C4-2B (cell line): ENCODE measurements at regions not wholly inside any gene's neighbourhood (a gene's known extent, or its start where the extent isn't known, plus 50 kb on each side); places are given as distances from the start of the nearest gene placed in this dataset.

ENCODE experiments used
- H3K27ac ChIP-seq: fragments of 450-650 bp; 2 replicates; pipeline ENCODE4 v1.5.1; 2017
- ZFX ChIP-seq: fragments of 450-650 bp; IDR thresholded peaks from 2 replicates; pipeline ENCODE4 v1.6.1; 2017
- TF ChIP-seq, protein P1 (sequence below): fragments of 450-650 bp; conservative IDR thresholded peaks from 2 replicates; pipeline ENCODE4 v1.5.1; 2017; ENCODE audit warnings: mild to moderate bottlenecking

DNA sequence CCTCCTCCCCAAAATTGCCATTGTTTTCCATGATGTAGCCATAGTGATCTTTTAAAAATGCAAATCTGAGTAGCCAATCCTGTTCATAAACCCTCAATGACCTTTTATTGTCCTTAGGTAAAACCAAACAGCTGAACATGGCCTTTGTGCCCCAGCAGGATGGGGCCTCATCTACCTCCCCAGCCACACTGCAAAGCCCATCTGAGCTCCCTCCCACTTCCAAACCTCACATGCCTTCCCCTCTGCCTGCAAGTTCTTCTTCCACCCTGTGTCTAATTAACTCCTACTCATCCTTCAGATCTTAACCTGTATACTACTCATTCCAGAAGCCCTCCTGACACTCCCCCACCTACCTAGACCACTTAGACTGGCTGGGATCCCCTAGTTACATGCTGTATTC lies 178.8 kb upstream of the NPVF start:
- H3K27ac ChIP-seq = no peak overlapping the region
- no peak for TF ChIP-seq ZFX
- TF ChIP-seq, protein P1, sequence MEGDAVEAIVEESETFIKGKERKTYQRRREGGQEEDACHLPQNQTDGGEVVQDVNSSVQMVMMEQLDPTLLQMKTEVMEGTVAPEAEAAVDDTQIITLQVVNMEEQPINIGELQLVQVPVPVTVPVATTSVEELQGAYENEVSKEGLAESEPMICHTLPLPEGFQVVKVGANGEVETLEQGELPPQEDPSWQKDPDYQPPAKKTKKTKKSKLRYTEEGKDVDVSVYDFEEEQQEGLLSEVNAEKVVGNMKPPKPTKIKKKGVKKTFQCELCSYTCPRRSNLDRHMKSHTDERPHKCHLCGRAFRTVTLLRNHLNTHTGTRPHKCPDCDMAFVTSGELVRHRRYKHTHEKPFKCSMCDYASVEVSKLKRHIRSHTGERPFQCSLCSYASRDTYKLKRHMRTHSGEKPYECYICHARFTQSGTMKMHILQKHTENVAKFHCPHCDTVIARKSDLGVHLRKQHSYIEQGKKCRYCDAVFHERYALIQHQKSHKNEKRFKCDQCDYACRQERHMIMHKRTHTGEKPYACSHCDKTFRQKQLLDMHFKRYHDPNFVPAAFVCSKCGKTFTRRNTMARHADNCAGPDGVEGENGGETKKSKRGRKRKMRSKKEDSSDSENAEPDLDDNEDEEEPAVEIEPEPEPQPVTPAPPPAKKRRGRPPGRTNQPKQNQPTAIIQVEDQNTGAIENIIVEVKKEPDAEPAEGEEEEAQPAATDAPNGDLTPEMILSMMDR = no peak

DNA sequence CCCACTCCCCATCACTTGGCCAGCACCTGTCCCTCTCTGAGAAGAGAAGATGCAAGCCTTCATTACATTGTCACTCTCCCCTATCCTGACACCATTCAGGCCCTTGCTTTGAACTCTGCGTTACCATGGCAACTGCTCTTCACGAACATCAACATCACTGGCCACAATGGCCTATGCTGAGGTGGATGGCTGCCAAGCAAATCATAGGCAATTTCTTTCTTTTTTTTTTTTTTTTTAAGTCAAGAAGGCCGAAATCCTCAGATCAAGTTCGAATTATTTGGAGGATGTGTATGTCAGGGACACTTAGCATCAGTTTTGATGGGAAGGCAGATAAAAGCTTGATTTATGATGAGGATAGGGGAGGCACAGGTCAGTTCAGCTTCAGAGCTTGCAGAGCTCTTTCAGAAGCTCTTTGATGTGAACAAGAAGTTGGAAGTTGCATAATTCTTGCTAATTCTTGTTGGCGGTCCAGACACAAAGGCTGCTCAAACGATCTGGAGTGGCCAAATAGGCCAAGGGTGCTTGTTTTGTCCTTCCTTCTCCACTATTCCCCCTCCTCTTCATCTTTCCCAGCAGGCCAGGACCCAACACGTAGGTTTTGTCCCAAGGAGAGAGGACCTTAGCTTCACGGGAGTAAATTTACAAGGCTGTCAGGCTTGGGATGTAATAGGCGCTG lies 179.9 kb upstream of the NPVF start:
- H3K27ac ChIP-seq = no peak overlapping the region
- TF ChIP-seq ZFX = no peak
- TF ChIP-seq, protein P1 = no peak

DNA sequence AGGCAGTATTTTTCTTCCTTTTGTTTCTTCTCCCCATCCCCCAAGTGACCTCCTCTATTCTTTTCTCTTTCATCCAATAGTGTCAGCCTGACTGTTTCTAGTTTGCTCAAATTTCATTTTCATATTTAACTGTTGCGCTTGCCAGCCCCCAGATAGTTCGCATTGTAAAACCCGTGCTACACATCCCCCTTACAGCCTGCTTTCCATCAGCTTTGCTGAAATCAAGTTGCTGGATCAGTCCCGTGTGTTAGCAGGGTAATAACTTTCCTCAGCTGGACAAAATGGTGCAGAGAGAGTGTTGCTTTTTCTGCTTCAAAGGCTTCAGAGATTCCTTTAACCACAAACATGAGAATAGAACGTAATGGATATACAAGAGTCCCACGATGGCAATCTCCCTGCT lies 180.6 kb upstream of the NPVF start:
- H3K27ac ChIP-seq = no peak overlapping the region
- no peak for TF ChIP-seq ZFX
- TF ChIP-seq, protein P1 = no peak

DNA sequence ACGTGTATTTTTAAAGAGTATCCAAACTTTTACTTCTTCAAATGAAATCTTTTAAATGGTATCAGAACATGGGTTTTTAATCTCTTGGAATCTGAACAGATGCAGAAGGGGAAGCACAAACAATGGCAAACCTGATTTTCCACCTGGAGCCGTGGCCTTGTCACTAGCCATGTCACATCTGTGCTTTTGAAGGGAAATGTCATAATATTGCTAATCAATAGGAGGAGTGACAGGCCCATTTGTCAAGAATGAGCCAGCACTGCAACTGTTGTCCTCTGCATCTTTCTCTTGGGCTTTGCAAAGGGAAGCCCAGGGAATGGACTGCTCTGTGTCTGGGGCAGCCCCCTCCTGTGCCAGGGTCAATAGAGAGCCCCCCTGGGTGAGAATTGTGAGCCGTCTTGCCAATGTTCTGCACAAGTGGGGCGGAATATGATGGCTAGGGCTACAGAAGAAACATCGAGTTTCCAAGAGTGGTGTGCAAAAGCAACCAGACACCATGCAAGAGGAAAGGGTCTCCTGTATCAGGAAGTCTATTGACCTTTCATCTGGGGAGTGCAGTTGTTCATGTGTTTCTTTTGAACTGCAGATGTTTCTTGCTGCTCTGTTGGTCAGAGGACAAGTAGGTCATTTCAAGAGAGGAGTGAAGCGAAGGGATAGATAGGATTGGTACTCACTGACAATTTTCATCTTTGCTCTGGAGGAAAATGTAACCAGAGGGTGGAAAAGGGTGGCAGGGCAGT lies 181.8 kb upstream of the NPVF start:
- TF ChIP-seq, protein P1 = no peak
- no peak overlapping the region for H3K27ac ChIP-seq

DNA sequence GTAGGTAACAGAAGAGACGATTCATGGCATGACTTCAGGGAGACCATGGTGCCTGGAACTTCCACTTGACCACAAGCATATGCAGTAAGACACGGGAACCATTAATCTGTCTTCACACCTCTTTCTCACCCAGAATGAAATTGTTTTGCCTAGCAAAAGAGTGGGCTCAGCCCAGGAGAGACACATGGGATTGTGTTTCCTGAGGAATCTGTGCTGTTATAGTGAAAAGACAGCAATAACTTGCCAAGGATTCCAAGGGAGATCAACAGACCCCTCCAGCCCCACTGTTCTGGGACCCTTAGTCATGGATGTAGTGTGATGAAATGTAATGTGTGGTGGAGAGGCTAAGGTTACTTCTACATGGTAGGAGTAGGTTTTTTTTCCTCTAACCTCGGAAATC lies 192.5 kb upstream of the NPVF start:
- TF ChIP-seq ZFX = no peak
- TF ChIP-seq, protein P1 = no peak
- no peak overlapping the region for H3K27ac ChIP-seq

DNA sequence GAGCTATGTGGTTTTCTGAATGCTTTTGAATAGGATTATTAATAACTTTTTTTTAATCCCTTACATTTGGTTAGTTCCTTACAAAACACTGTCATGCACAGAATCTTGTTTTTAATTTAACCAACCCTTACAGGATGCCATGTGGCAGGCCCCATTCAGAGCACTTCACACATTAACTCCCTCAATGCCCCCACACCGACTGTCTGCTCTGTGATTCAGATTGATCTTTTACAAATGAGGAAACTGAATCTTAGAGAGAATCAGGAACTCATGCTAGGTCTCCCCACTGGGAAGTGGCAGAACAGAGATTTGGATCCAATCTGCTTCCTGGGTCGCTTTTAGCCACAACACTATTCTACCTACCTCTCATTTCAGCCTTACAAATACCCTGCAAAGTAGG lies 195.8 kb upstream of the NPVF start:
- H3K27ac ChIP-seq = no peak overlapping the region
- TF ChIP-seq ZFX = no peak
- TF ChIP-seq, protein P1 = no peak

DNA sequence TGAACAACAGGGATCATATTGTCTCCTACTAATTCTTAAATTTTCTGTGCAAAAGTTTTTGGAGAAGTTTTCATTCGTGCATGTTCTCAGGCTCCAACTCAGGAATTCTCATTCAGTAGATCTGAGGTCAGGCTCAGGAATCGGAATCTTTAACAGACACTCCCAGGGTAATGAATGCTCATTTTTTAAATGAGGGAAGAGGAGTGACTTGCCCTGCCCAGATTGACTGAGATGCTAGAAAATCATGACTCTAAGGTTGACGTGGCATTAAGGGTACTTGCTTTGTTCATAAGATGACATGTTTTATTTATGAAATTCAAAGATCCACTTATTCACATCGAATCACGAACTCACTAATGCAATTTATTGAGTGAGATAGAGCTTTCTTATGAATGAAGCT lies 196.6 kb upstream of the NPVF start:
- TF ChIP-seq, protein P1 = no peak
- no peak for TF ChIP-seq ZFX

More for the DNA sequence above, 196.6 kb upstream of the NPVF start:
- no peak overlapping the region for H3K27ac ChIP-seq
